ENCODE measurements at regions not wholly inside any gene's neighbourhood (a gene's known extent, or its start where the extent isn't known, plus 50 kb on each side); places are given as distances from the start of the nearest gene placed in this dataset.

GRCh38 chrX:71000139-71000538, 68.0 kb downstream of the SNX12 start:
- DNase-seq = no peak

GRCh38 chrX:70998411-70999027, 67.6 kb upstream of the SLC7A3 start:
- DNase-seq = peak; percentile 46

- no peak for DNase-seq
Measured at GRCh38 chrX:70995338-70995737, 64.4 kb upstream of the SLC7A3 start.

GRCh38 chrX:70988425-70988824, 57.5 kb upstream of the SLC7A3 start:
- DNase-seq = no peak

All from fibroblast of skin of right quadriceps (primary cell).